ENCODE measurements at regions not wholly inside any gene's neighbourhood (a gene's known extent, or its start where the extent isn't known, plus 50 kb on each side); places are given as distances from the start of the nearest gene placed in this dataset.

DNA sequence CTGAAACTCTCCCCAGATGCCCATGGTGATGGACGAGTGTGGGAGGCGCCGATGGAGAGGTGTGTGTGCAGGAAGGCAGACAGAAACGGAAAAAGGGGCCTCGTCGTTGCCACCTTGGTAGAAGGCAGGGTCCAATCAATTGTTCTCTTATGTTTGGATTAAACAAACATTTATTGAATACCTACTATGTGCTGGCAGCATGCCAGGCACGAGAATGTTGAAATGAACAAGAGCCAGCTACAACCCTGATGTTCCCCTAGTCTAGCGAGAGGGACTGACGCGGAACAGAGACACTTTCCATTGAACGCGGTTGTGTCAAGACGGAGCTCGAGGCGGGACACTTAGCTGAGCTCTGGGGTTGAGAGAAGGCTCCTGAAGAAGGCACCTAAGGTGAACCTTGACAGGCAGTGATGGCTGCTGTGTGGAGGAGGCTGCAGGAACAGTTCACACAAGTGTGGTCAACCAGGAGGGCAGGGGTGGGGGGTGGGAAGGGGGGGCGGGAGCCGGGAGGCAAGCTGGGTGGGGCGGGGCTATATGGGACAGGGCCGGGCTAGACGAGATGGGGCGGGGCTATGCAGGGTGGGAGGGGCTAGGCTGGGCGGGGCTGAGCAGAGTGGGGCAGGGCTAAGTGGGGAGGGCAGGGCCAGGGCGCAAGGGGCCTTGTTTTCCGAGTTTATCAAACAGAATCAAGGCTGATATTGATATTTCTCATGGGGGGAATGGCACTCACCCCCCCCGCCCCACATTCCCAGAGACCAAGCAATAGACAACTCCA, 181.0 kb downstream of the GATA3 start (continued):
- no peak for TF ChIP-seq FOXM1 (IDR thresholded peaks at IDR 0.05; ENCODE audit: low read depth, low read length)
- TF ChIP-seq, protein P1, sequence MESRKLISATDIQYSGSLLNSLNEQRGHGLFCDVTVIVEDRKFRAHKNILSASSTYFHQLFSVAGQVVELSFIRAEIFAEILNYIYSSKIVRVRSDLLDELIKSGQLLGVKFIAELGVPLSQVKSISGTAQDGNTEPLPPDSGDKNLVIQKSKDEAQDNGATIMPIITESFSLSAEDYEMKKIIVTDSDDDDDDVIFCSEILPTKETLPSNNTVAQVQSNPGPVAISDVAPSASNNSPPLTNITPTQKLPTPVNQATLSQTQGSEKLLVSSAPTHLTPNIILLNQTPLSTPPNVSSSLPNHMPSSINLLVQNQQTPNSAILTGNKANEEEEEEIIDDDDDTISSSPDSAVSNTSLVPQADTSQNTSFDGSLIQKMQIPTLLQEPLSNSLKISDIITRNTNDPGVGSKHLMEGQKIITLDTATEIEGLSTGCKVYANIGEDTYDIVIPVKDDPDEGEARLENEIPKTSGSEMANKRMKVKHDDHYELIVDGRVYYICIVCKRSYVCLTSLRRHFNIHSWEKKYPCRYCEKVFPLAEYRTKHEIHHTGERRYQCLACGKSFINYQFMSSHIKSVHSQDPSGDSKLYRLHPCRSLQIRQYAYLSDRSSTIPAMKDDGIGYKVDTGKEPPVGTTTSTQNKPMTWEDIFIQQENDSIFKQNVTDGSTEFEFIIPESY (IDR thresholded peaks at IDR 0.05) = no peak
- no peak for TF ChIP-seq RFX5 (IDR thresholded peaks at IDR 0.05; ENCODE audit: low read depth, low read length)
- no peak for TF ChIP-seq SREBF2 (IDR thresholded peaks at IDR 0.05; ENCODE audit: low read length)

DNA sequence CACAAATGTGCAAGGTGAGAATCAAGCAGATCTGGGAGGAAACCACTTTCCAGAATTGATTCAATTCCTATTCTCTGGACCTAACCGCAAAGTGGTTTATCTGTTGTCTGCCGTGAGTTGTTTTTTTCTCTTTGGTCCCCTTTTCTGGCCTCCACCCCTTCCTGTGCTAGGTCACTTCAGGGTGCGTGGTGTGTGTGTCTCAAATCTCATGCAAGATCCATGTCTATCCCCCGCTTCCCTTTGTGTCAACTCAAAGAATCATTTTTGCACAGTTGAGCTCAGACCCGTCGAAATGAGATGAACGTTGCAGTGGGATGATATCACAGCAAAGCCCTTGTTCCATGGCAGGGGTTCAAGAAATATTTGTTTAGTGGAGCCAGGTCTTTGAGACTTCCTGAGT, 184.5 kb downstream of the GATA3 start:
- no peak overlapping the region for H3K27ac ChIP-seq (ENCODE audit: control insufficient read depth, insufficient read depth)
- H2AFZ ChIP-seq (ENCODE audit: control insufficient read depth, low read depth, low read length) = no peak overlapping the region
- no peak overlapping the region for H3K4me3 ChIP-seq
- no peak overlapping the region for H3K4me2 ChIP-seq (ENCODE audit: control insufficient read depth, insufficient read depth)
- DNase-seq (ENCODE audit: low read depth, low spot score) = no peak
- ChIA-PET SMC1A (ENCODE audit: uncharacterized antibody, unreplicated experiment) (no interaction called here), POLR2A (no interaction called here), RAD21 (ENCODE audit: unreplicated experiment) (no interaction called here), CTCF (no interaction called here)
- no TSS peak for BruUV-seq (replicated peaks)
- H3K9ac ChIP-seq (ENCODE audit: control insufficient read depth, insufficient read depth, low read length) = no peak overlapping the region
- no peaks in the 10 kb centered on the region for H4K20me1 ChIP-seq (ENCODE audit: control insufficient read depth, insufficient read depth)
- in situ Hi-C loops (cut with MboI) = no loop called here
- no peaks in the 10 kb centered on the region; a peak in 1 of 4 replicates for H3K27me3 ChIP-seq (replicated peaks in 1 of 2; ENCODE audit: control insufficient read depth in 2 of 2, insufficient read depth in 2 of 2, low read length in 1 of 2)
- no peak for ATAC-seq
- H3K4me1 ChIP-seq (ENCODE audit: control insufficient read depth, insufficient read depth, low read length) = no peaks in the 10 kb centered on the region
- H3K9me3 ChIP-seq (replicated peaks; ENCODE audit: control insufficient read depth, insufficient read depth, low read length) = no peaks in the 10 kb centered on the region
- intact Hi-C loops (cut with micrococcal nuclease; ENCODE audit: unreplicated experiment) = no loop called here
- 9% methylated on average over 7 of the region's 7 CpGs for WGBS (ENCODE audit: insufficient coverage, insufficient replicate concordance, low lambda C conversion rate, missing lambda C conversion rate)
- TF ChIP-seq TBL1XR1 (IDR thresholded peaks at IDR 0.05; ENCODE audit: low read depth, low read length) = no peak
- peak; percentile 36; the same call in 1 of the 2 replicates for TF ChIP-seq RUNX3 (IDR thresholded peaks at IDR 0.05; ENCODE audit: low read length)
- H3K36me3 ChIP-seq (ENCODE audit: control insufficient read depth in 2 of 2, insufficient read depth in 2 of 2, low read length in 1 of 2) = no peaks in the 10 kb centered on the region
- FAIRE-seq = no peak
- no peaks in the 10 kb centered on the region for H3K79me2 ChIP-seq (ENCODE audit: control insufficient read depth, insufficient read depth, low read length)
